ENCODE measurements at regions not wholly inside any gene's neighbourhood (a gene's known extent, or its start where the extent isn't known, plus 50 kb on each side); places are given as distances from the start of the nearest gene placed in this dataset.

GRCh38 chr4:24003496-24003895, 113.6 kb upstream of the PPARGC1A start:
- TF ChIP-seq CBX8 (IDR thresholded peaks at IDR 0.05; ENCODE audit: borderline replicate concordance, low read depth, low read length) (no peak), CTCF (IDR thresholded peaks at IDR 0.05; ENCODE audit: control extremely low read depth in 1 of 3, insufficient read depth in 1 of 3, low read depth in 1 of 3, low read length in 3 of 3) (no peak), EP300 (IDR thresholded peaks at IDR 0.05; ENCODE audit: borderline replicate concordance in 1 of 2, low read depth in 2 of 2, low read length in 2 of 2) (no peak), BACH1 (IDR thresholded peaks at IDR 0.05; ENCODE audit: low read length) (no peak)
